ENCODE measurements at regions not wholly inside any gene's neighbourhood (a gene's known extent, or its start where the extent isn't known, plus 50 kb on each side); places are given as distances from the start of the nearest gene placed in this dataset.

DNA sequence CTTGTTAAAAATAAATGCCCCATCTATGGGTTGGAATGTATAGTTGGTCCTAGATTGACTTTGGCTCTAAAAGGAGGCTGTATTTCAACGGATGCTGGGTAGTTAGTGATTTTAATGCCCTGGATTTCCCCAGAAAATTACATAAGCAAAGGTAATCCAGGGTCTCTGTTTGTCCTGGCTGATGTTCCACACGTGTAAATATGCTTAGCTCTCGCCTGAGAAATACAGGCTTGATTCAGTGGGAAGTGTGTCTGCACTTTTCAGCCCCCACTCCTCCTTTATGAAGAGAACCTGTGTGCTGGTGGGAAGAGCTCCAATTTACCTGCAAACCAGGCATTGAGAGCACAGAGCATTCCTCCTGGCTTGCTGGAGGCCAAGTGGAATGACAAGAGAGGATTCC, 294.6 kb upstream of the CLINT1 start (continued):
- TF ChIP-seq TCF12 (IDR thresholded peaks at IDR 0.05; ENCODE audit: low read depth, low read length) = no peak
- TF ChIP-seq BHLHE40 (IDR thresholded peaks at IDR 0.05; ENCODE audit: borderline replicate concordance in 1 of 2, low read depth in 2 of 2, low read length in 1 of 2) = no peak
- no peak for TF ChIP-seq RB1 (IDR thresholded peaks at IDR 0.05; ENCODE audit: borderline replicate concordance)
- TF ChIP-seq, protein P1, sequence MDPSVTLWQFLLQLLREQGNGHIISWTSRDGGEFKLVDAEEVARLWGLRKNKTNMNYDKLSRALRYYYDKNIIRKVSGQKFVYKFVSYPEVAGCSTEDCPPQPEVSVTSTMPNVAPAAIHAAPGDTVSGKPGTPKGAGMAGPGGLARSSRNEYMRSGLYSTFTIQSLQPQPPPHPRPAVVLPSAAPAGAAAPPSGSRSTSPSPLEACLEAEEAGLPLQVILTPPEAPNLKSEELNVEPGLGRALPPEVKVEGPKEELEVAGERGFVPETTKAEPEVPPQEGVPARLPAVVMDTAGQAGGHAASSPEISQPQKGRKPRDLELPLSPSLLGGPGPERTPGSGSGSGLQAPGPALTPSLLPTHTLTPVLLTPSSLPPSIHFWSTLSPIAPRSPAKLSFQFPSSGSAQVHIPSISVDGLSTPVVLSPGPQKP (IDR thresholded peaks at IDR 0.05; ENCODE audit: low read depth, low read length) = no peak
- TF ChIP-seq, protein P2, sequence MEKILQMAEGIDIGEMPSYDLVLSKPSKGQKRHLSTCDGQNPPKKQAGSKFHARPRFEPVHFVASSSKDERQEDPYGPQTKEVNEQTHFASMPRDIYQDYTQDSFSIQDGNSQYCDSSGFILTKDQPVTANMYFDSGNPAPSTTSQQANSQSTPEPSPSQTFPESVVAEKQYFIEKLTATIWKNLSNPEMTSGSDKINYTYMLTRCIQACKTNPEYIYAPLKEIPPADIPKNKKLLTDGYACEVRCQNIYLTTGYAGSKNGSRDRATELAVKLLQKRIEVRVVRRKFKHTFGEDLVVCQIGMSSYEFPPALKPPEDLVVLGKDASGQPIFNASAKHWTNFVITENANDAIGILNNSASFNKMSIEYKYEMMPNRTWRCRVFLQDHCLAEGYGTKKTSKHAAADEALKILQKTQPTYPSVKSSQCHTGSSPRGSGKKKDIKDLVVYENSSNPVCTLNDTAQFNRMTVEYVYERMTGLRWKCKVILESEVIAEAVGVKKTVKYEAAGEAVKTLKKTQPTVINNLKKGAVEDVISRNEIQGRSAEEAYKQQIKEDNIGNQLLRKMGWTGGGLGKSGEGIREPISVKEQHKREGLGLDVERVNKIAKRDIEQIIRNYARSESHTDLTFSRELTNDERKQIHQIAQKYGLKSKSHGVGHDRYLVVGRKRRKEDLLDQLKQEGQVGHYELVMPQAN (conservative IDR thresholded peaks at IDR 0.05) = no peak

DNA sequence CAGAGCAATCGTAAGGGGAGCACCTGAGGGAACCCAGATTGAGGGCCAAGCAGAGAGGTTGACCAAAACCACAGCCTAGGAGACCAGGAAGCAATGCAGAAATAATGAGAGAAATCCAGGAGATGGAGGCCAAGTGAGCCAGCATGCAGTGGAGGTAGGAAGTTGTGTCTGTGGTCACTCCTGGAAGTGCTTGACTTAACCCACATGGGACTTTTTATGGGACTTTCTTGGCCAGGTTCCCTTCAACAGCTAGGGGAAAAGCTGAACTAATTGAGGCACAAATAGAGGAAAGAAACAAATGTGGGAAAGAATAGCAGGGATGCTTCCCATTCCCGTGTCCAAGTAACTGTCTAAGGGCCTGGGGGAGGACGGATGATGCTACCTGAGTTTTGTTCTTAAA, 293.2 kb upstream of the CLINT1 start:
- Histone ChIP-seq H3K27ac (ENCODE audit: control insufficient read depth, insufficient read depth) (no peak overlapping the region), H3K4me1 (ENCODE audit: control insufficient read depth, insufficient read depth, low read length) (no peaks in the 10 kb centered on the region), H3K4me3 (no peak overlapping the region), H3K9ac (ENCODE audit: control insufficient read depth, insufficient read depth, low read length) (no peak overlapping the region), H3K79me2 (ENCODE audit: control insufficient read depth, insufficient read depth, low read length) (no peaks in the 10 kb centered on the region), H4K20me1 (ENCODE audit: control insufficient read depth, insufficient read depth) (no peaks in the 10 kb centered on the region), H2AFZ (ENCODE audit: control insufficient read depth, low read depth, low read length) (no peak overlapping the region), H3K9me3 (replicated peaks; ENCODE audit: control insufficient read depth, insufficient read depth, low read length) (no peaks in the 10 kb centered on the region), H3K27me3 (replicated peaks in 1 of 2; ENCODE audit: control insufficient read depth in 2 of 2, insufficient read depth in 2 of 2, low read length in 1 of 2) (no peaks in the 10 kb centered on the region), H3K4me2 (ENCODE audit: control insufficient read depth, insufficient read depth) (no peak overlapping the region), H3K36me3 (ENCODE audit: control insufficient read depth in 2 of 2, insufficient read depth in 2 of 2, low read length in 1 of 2) (no peaks in the 10 kb centered on the region)
- ChIA-PET POLR2A (no interaction called here), CTCF (no interaction called here), SMC1A (ENCODE audit: uncharacterized antibody, unreplicated experiment) (no interaction called here), RAD21 (ENCODE audit: unreplicated experiment) (no interaction called here)
- in situ Hi-C loops (cut with MboI) = no loop called here
- BruUV-seq (replicated peaks) = no TSS peak
- intact Hi-C loops (cut with micrococcal nuclease; ENCODE audit: unreplicated experiment) = no loop called here
- no peak for FAIRE-seq
- DNase-seq (ENCODE audit: low read depth, low spot score) = no peak
- WGBS (ENCODE audit: insufficient coverage, insufficient replicate concordance, low lambda C conversion rate, missing lambda C conversion rate) = 39% methylated on average over 3 of the region's 3 CpGs
- ATAC-seq = no peak
- TF ChIP-seq MTA3 (IDR thresholded peaks at IDR 0.05; ENCODE audit: borderline replicate concordance, low read length) (no peak), NRF1 (conservative IDR thresholded peaks at IDR 0.05; ENCODE audit: low read depth, low read length) (no peak)
